ENCODE measurements at regions not wholly inside any gene's neighbourhood (a gene's known extent, or its start where the extent isn't known, plus 50 kb on each side); places are given as distances from the start of the nearest gene placed in this dataset.

- POLR2A ChIA-PET: no interaction called here
- Histone ChIP-seq H3K9me3 (ENCODE audit: control insufficient read depth, insufficient read depth, low read depth, low read length) (no peaks in the 10 kb centered on the region), H3K27me3 (ENCODE audit: control insufficient read depth, insufficient read depth, low read length) (peaks cover 7% of the 10 kb centered on the region; the same call in 1 of the 2 replicates), H3K4me1 (ENCODE audit: control insufficient read depth, insufficient read depth, low read length) (no peaks in the 10 kb centered on the region), H3K36me3 (ENCODE audit: control insufficient read depth, insufficient read depth, low read length) (no peaks in the 10 kb centered on the region), H3K4me3 (ENCODE audit: low read depth in 2 of 2, low read length in 2 of 2) (no peak overlapping the region), H3K27ac (ENCODE audit: low read length) (no peak overlapping the region)
- CTCF ChIA-PET: no interaction called here
- DNase-seq (ENCODE audit: low read depth, low spot score): no peak
- intact Hi-C loops (cut with micrococcal nuclease; ENCODE audit: unreplicated experiment) (no loop called here), in situ Hi-C loops (cut with HindIII; ENCODE audit: low pct_unique_long_range_greater_than_20kb, low sequenced_read_pairs) (no loop called here)
- TF ChIP-seq POLR2AphosphoS5 (IDR thresholded peaks at IDR 0.05; ENCODE audit: low read depth, low read length) (no peak), TCF7L2 (IDR thresholded peaks at IDR 0.05; ENCODE audit: low read depth, low read length) (no peak), REST (IDR thresholded peaks at IDR 0.05; ENCODE audit: insufficient read depth in 1 of 2, low read depth in 2 of 2, low read length in 1 of 2) (no peak), SIN3A (IDR thresholded peaks at IDR 0.05; ENCODE audit: borderline replicate concordance, insufficient read depth, low read depth, low read length) (no peak), CTCF (IDR thresholded peaks at IDR 0.05) (no peak)
- ATAC-seq: no peak
- no TSS peak for BruUV-seq (replicated peaks)
Measured at GRCh38 chr3:130627882-130628281, 110.9 kb downstream of the COL6A6 start.

All from Panc1 (cell line).